ENCODE measurements at regions not wholly inside any gene's neighbourhood (a gene's known extent, or its start where the extent isn't known, plus 50 kb on each side); places are given as distances from the start of the nearest gene placed in this dataset.

GRCh38 chr12:105933671-105934665, 204.8 kb downstream of the NUAK1 start:
- H3K4me3 ChIP-seq (ENCODE audit: low read depth, low read length) = no peak overlapping the region
- TF ChIP-seq CTCF (IDR thresholded peaks at IDR 0.05; ENCODE audit: insufficient read depth, low read length) = no peak
- peak; percentile 80 for DNase-seq (ENCODE audit: low read depth)

DNA sequence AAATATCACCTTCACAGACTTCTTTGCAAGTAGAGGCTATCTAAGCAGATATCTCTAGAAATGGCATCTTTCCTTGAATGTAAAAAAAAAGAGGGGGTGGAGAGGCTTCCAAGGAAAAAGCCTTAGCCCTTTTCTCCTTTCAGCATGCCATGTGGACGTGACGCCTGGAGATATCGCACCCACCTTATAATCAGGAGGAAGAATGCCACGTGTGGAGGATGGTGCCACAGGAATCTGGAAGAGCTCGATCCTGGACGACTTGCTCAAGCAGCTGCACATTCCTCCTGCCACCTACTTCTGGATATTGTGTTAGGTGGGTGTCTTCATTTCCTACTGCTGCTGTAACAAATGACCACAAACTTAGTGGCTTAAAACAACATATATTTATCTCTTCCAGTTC, 203.6 kb downstream of the NUAK1 start:
- no peak for TF ChIP-seq CTCF (IDR thresholded peaks at IDR 0.05; ENCODE audit: insufficient read depth, low read length)
- no peak for DNase-seq (ENCODE audit: low read depth)

DNA sequence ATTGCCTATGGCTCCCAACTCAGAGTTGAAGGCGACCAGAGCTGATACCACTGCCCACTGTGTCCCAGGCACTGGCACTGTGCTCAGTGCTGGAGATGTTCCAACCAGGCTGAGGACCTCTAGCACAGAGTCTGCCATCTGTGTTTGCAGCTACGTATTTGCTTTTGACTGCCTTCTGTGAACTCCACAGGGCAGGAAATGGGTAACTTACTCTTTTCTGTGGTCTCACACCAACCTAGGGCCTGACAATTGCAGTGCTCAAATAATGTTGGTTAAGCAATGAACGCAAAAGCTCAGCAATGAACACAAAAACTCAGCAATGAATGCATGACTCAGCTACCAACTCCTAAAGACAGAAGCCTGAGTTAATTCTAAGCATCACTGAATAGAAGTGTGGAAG, 202.8 kb downstream of the NUAK1 start:
- no peak for DNase-seq (ENCODE audit: low read depth)
- no peak for TF ChIP-seq CTCF (IDR thresholded peaks at IDR 0.05; ENCODE audit: insufficient read depth, low read length)
- no peak overlapping the region for H3K4me3 ChIP-seq (ENCODE audit: low read depth, low read length)

More for the DNA sequence above, 203.6 kb downstream of the NUAK1 start:
- H3K4me3 ChIP-seq (ENCODE audit: low read depth, low read length) = no peak overlapping the region

DNA sequence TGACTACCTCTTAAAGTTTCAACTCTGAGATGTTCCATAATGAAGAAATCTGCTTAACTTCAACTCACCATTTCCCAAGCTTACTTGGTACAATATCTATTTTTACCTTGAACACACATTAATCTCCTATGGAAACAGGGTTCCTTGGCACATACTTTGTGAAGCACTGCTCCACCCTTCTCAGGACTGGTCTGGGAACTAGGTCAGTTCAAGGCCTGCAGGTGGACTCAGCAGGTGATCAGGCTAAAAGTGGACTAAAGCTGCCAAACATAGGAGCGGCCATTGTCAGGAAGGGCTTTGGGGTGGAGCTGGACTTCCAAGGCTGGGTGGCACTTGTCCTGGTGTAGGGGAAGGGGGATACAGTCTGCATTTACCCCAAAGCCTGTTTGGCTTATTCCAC, 202.3 kb downstream of the NUAK1 start:
- H3K4me3 ChIP-seq (ENCODE audit: low read depth, low read length) = no peak overlapping the region
- no peak for TF ChIP-seq CTCF (IDR thresholded peaks at IDR 0.05; ENCODE audit: insufficient read depth, low read length)
- DNase-seq (ENCODE audit: low read depth) = no peak

DNA sequence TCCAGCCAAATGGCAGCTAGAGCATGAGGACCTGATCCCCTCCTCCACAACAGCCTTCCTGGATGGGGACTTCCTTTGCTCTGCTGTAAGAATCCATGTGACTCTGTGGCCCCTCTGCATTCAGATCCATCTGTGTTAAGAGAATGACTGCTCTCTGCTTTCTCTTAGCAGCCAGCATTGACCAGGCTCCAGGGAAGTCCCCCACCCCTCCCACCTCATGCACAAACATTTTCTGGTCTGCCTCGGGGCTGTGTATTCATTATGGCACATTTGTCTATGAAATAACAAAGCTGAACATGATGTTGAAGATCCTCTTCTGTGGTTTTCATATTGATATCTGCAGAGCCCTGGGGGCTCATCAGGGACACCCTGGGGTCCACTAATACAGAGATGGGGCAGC, 201.7 kb downstream of the NUAK1 start:
- no peak for TF ChIP-seq CTCF (IDR thresholded peaks at IDR 0.05; ENCODE audit: insufficient read depth, low read length)
- no peak overlapping the region for H3K4me3 ChIP-seq (ENCODE audit: low read depth, low read length)
- no peak for DNase-seq (ENCODE audit: low read depth)

DNA sequence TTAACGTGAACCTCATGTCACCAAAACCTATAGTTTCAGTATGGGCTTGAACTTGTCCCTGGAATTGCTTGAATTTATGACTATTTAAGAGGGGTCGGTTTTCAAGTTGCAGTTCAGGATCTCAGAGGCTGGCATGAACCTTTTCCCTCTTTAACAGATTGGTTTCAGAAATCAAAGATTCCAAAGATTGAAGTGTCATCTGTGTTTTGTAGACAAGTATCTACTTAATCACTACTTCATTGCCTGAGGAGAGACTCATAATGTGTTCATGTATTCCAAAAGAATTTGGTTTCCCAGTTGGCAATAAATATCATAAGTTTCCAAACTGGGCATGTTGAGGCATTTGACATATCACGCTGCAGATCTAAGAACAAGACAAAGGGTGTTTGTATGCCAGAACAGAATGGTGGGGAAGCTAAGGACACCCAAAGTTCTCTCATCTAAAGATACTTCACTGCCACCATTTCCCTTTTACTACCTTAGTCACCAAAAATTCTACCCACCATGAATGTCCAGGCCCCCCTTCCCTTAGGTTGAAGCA, 199.5 kb downstream of the NUAK1 start:
- H3K4me3 ChIP-seq (ENCODE audit: low read depth, low read length) = no peak overlapping the region
- DNase-seq (ENCODE audit: low read depth) = no peak
- TF ChIP-seq CTCF (IDR thresholded peaks at IDR 0.05; ENCODE audit: insufficient read depth, low read length) = no peak

Measured in fibroblast of the aortic adventitia (primary cell).